22Rv1 (cell line): ENCODE measurements at regions not wholly inside any gene's neighbourhood (a gene's known extent, or its start where the extent isn't known, plus 50 kb on each side); places are given as distances from the start of the nearest gene placed in this dataset.

Source experiments
- CTCF ChIP-seq: fragments of 450-650 bp; IDR thresholded peaks from 2 replicates; pipeline ENCODE4 v1.5.1; 2017; ENCODE audit warnings: mild to moderate bottlenecking
- ZFX ChIP-seq: fragments of 450-650 bp; IDR thresholded peaks from 2 replicates; pipeline ENCODE4 v1.6.1; 2017; ENCODE audit warnings: antibody characterized with exemption, borderline replicate concordance

- TF ChIP-seq CTCF (no peak), ZFX (no peak)
Observed at GRCh38 chr11:134751766-134752165, 339.7 kb upstream of the B3GAT1 start.
